ENCODE measurements at regions not wholly inside any gene's neighbourhood (a gene's known extent, or its start where the extent isn't known, plus 50 kb on each side); places are given as distances from the start of the nearest gene placed in this dataset.

DNA sequence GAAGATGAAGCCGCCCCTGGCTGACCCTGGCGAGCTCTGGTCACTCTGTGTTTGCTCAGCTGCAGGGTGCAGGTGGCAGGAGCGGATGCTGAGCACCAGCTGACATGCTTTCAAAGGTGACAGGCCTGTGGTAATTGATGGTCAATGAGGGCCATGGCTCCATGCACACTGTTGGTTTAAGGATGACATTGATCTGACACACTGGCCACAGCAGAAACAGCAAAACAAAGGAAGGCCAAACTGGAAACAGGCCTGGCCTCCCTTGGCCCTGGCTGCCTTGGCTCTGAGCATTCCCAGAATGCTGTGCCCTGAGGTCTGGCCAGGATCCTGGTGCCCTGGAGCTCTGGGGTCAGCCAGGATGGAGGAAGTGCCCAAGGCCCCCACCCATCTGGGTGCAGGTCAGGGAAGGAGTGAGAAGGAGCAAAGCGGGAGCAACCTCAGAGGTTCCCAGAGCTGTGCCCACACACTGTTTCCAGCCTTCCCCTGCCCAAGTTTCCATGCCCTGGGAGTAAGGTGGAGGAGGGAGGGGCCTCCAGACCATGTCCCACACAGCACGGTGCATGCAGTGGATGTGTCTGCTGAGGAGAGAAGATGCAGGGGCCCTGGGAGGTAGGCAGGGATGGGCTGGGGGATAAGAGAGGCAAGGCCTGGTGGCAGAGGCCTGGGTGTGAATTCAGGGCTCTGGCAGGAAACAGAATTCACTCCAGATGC is 302.2 kb downstream of the RPS24 start:
- H3K4me3 ChIP-seq (replicated peaks in 1 of 4; ENCODE audit: control extremely low read depth in 1 of 4, insufficient read depth in 1 of 4, low read depth in 3 of 4, low read length in 4 of 4) = no peak overlapping the region
- H2AFZ ChIP-seq (ENCODE audit: low read length) = no peak overlapping the region
- H3K9ac ChIP-seq (ENCODE audit: insufficient read depth, low read length) = no peak overlapping the region
- peak; percentile 85 to 93 for DNase-seq (ENCODE audit: low read depth in 2 of 2)
- peak overlapping the region; percentile 28 for H3K4me2 ChIP-seq (ENCODE audit: extremely low read depth, insufficient read depth, low read length)
- H4K20me1 ChIP-seq (ENCODE audit: control insufficient read depth, extremely low read depth, insufficient read depth, low read length) = no peaks in the 10 kb centered on the region
- H3K36me3 ChIP-seq (ENCODE audit: control insufficient read depth, insufficient read depth, low read length) = no peaks in the 10 kb centered on the region
- no peaks in the 10 kb centered on the region for H3K79me2 ChIP-seq (ENCODE audit: control insufficient read depth, insufficient read depth, low read length)
- H3K27ac ChIP-seq (ENCODE audit: insufficient read depth, low read length) = peak overlapping the region; percentile 93
- H3K9me3 ChIP-seq (ENCODE audit: control insufficient read depth, insufficient read depth, low read depth, low read length) = no peaks in the 10 kb centered on the region
- H3K27me3 ChIP-seq (ENCODE audit: control insufficient read depth, insufficient read depth, low read length) = no peaks in the 10 kb centered on the region
- no peak for TF ChIP-seq EZH2 (IDR thresholded peaks at IDR 0.05; ENCODE audit: low read length, missing control alignments)
- H3K4me1 ChIP-seq (ENCODE audit: control insufficient read depth, extremely low read depth, insufficient read depth, low read length) = peaks cover 24% of the 10 kb centered on the region

DNA sequence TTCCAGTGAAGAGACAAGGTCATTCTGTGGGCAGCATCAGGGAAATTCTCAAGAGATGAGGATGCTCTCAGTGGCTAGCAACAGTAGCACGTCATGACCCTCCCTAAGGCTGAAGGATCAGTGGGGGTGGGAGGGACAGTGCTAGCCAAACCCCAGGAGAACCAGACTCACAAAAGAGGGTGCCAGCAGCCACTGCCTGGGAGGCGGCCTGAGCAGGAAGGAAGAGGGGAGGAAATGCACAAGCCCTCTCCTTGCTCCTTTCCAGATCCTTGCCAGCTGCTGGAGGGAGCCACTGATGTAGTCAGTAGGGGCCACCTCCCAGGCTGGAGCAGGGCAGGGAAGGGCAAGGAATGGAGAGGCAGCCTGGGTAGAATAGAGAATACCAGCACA is 302.7 kb downstream of the RPS24 start:
- H2AFZ ChIP-seq (ENCODE audit: low read length) = no peak overlapping the region
- TF ChIP-seq, protein P1, sequence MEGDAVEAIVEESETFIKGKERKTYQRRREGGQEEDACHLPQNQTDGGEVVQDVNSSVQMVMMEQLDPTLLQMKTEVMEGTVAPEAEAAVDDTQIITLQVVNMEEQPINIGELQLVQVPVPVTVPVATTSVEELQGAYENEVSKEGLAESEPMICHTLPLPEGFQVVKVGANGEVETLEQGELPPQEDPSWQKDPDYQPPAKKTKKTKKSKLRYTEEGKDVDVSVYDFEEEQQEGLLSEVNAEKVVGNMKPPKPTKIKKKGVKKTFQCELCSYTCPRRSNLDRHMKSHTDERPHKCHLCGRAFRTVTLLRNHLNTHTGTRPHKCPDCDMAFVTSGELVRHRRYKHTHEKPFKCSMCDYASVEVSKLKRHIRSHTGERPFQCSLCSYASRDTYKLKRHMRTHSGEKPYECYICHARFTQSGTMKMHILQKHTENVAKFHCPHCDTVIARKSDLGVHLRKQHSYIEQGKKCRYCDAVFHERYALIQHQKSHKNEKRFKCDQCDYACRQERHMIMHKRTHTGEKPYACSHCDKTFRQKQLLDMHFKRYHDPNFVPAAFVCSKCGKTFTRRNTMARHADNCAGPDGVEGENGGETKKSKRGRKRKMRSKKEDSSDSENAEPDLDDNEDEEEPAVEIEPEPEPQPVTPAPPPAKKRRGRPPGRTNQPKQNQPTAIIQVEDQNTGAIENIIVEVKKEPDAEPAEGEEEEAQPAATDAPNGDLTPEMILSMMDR (conservative IDR thresholded peaks at IDR 0.05 in 1 of 2, IDR thresholded peaks at IDR 0.05 in 1 of 2; ENCODE audit: low read depth in 1 of 2, low read length in 2 of 2) = no peak
- no peak for TF ChIP-seq EZH2 (IDR thresholded peaks at IDR 0.05; ENCODE audit: low read length, missing control alignments)
- H3K4me1 ChIP-seq (ENCODE audit: control insufficient read depth, extremely low read depth, insufficient read depth, low read length) = peaks cover 20% of the 10 kb centered on the region
- H3K79me2 ChIP-seq (ENCODE audit: control insufficient read depth, insufficient read depth, low read length) = no peaks in the 10 kb centered on the region
- peak overlapping the region; percentile 33 for H3K4me2 ChIP-seq (ENCODE audit: extremely low read depth, insufficient read depth, low read length)
- H4K20me1 ChIP-seq (ENCODE audit: control insufficient read depth, extremely low read depth, insufficient read depth, low read length) = no peaks in the 10 kb centered on the region
- H3K27ac ChIP-seq (ENCODE audit: insufficient read depth, low read length) = peak overlapping the region; percentile 93
- H3K36me3 ChIP-seq (ENCODE audit: control insufficient read depth, insufficient read depth, low read length) = no peaks in the 10 kb centered on the region
- no peak overlapping the region for H3K4me3 ChIP-seq (replicated peaks in 1 of 4; ENCODE audit: control extremely low read depth in 1 of 4, insufficient read depth in 1 of 4, low read depth in 3 of 4, low read length in 4 of 4)
- H3K9me3 ChIP-seq (ENCODE audit: control insufficient read depth, insufficient read depth, low read depth, low read length) = no peaks in the 10 kb centered on the region
- H3K9ac ChIP-seq (ENCODE audit: insufficient read depth, low read length) = no peak overlapping the region
- peak; percentile 87 to 97 for DNase-seq (ENCODE audit: low read depth in 2 of 2)
- H3K27me3 ChIP-seq (ENCODE audit: control insufficient read depth, insufficient read depth, low read length) = no peaks in the 10 kb centered on the region

- H3K9ac ChIP-seq (ENCODE audit: insufficient read depth, low read length) = no peak overlapping the region
- no peaks in the 10 kb centered on the region for H3K79me2 ChIP-seq (ENCODE audit: control insufficient read depth, insufficient read depth, low read length)
- H4K20me1 ChIP-seq (ENCODE audit: control insufficient read depth, extremely low read depth, insufficient read depth, low read length) = no peaks in the 10 kb centered on the region
- TF ChIP-seq, protein P1 (conservative IDR thresholded peaks at IDR 0.05 in 1 of 2, IDR thresholded peaks at IDR 0.05 in 1 of 2; ENCODE audit: low read depth in 1 of 2, low read length in 2 of 2) = no peak
- TF ChIP-seq EZH2 (IDR thresholded peaks at IDR 0.05; ENCODE audit: low read length, missing control alignments) = no peak
- peak overlapping the region; percentile 93 for H3K27ac ChIP-seq (ENCODE audit: insufficient read depth, low read length)
- H3K4me1 ChIP-seq (ENCODE audit: control insufficient read depth, extremely low read depth, insufficient read depth, low read length) = peaks cover 18% of the 10 kb centered on the region
- H3K9me3 ChIP-seq (ENCODE audit: control insufficient read depth, insufficient read depth, low read depth, low read length) = no peaks in the 10 kb centered on the region
- H2AFZ ChIP-seq (ENCODE audit: low read length) = no peak overlapping the region
- no peak for DNase-seq (ENCODE audit: low read depth in 2 of 2)
- no peaks in the 10 kb centered on the region for H3K36me3 ChIP-seq (ENCODE audit: control insufficient read depth, insufficient read depth, low read length)
- H3K4me3 ChIP-seq (replicated peaks in 1 of 4; ENCODE audit: control extremely low read depth in 1 of 4, insufficient read depth in 1 of 4, low read depth in 3 of 4, low read length in 4 of 4) = no peak overlapping the region
- peak overlapping the region; percentile 33 for H3K4me2 ChIP-seq (ENCODE audit: extremely low read depth, insufficient read depth, low read length)
- no peaks in the 10 kb centered on the region for H3K27me3 ChIP-seq (ENCODE audit: control insufficient read depth, insufficient read depth, low read length)
These were observed 303.4 kb downstream of the RPS24 start for GRCh38 chr10:78337016-78337415.
